H9 (cell line): ENCODE measurements at regions not wholly inside any gene's neighbourhood (a gene's known extent, or its start where the extent isn't known, plus 50 kb on each side); places are given as distances from the start of the nearest gene placed in this dataset.

Source experiments
- DNase-seq: peaks from one replicate; pipeline ENCODE4 v3.0.0-alpha.2; 2017
- H2AFZ ChIP-seq: one replicate; pipeline ENCODE4 v1.6.1; 2013; ENCODE audit warnings: mild to moderate bottlenecking, low read length, control low read depth, moderate library complexity
- H2AK5ac ChIP-seq: 2 replicates; pipeline ENCODE4 v1.6.1; 2013; ENCODE audit warnings: low read length, control low read depth, mixed read lengths; ENCODE audit not compliant: insufficient read length
- H2BK120ac ChIP-seq: one replicate; pipeline ENCODE4 v1.6.1; 2013; ENCODE audit warnings: low read depth, mild to moderate bottlenecking, low read length, control low read depth, inconsistent platforms; ENCODE audit not compliant: poor library complexity, severe bottlenecking
- H2BK12ac ChIP-seq: 2 replicates; pipeline ENCODE4 v1.6.1; 2013; ENCODE audit warnings: low read length, control low read depth, mixed read lengths, low read depth; ENCODE audit not compliant: insufficient read length
- H2BK15ac ChIP-seq: 2 replicates; pipeline ENCODE4 v1.6.1; 2013; ENCODE audit warnings: low read depth, low read length, control low read depth
- H2BK20ac ChIP-seq: one replicate; pipeline ENCODE4 v1.6.1; 2013; ENCODE audit warnings: low read depth, mild to moderate bottlenecking, low read length, control low read depth, inconsistent platforms; ENCODE audit not compliant: poor library complexity, severe bottlenecking
- H2BK5ac ChIP-seq: 2 replicates; pipeline ENCODE4 v1.6.1; 2013; ENCODE audit warnings: low read length, control low read depth, mixed read lengths; ENCODE audit not compliant: insufficient read length
- H3K14ac ChIP-seq: 2 replicates; pipeline ENCODE4 v1.6.1; 2013; ENCODE audit warnings: low read length, control low read depth; ENCODE audit not compliant: insufficient read depth
- H3K18ac ChIP-seq: 2 replicates; pipeline ENCODE4 v1.6.1; 2013; ENCODE audit warnings: low read depth, mild to moderate bottlenecking, mixed read lengths, low read length, control low read depth; ENCODE audit not compliant: insufficient read length
- H3K23ac ChIP-seq: 2 replicates; pipeline ENCODE4 v1.6.1; 2013; ENCODE audit warnings: low read length, control low read depth, mixed read lengths, low read depth; ENCODE audit not compliant: insufficient read length
- H3K23me2 ChIP-seq: 2 replicates; pipeline ENCODE4 v1.6.1; 2013; ENCODE audit warnings: low read depth, mild to moderate bottlenecking, mixed read lengths, low read length, control low read depth; ENCODE audit not compliant: insufficient read length, poor library complexity, severe bottlenecking
- H3K27ac ChIP-seq: 2 replicates; pipeline ENCODE4 v1.5.1; 2013; ENCODE audit warnings: low read length, control low read depth, mixed read lengths, low read depth; ENCODE audit not compliant: insufficient read length
- H3K27me3 ChIP-seq: 2 replicates; pipeline ENCODE4 v1.6.1; 2013; ENCODE audit warnings: low read length, control low read depth, inconsistent platforms; ENCODE audit not compliant: insufficient read depth
- H3K4ac ChIP-seq: 2 replicates; pipeline ENCODE4 v1.6.1; 2013; ENCODE audit warnings: low read depth, mild to moderate bottlenecking, control low read depth, inconsistent platforms, low read length, moderate library complexity
- H3K4me1 ChIP-seq: 2 replicates; pipeline ENCODE4 v1.6.1; 2013; ENCODE audit warnings: low read length, control low read depth, inconsistent platforms; ENCODE audit not compliant: insufficient read depth
- H3K4me2 ChIP-seq: 2 replicates; pipeline ENCODE4 v1.6.1; 2013; ENCODE audit warnings: low read length, control low read depth, mixed read lengths; ENCODE audit not compliant: insufficient read length, insufficient read depth
- H3K56ac ChIP-seq: 2 replicates; pipeline ENCODE4 v1.6.1; 2013; ENCODE audit warnings: low read depth, mild to moderate bottlenecking, mixed read lengths, low read length, control low read depth; ENCODE audit not compliant: insufficient read length
- H3K79me1 ChIP-seq: 2 replicates; pipeline ENCODE4 v1.6.1; 2013; ENCODE audit warnings: low read depth, mild to moderate bottlenecking, moderate library complexity, low read length, control low read depth, inconsistent platforms; ENCODE audit not compliant: insufficient read depth, poor library complexity, severe bottlenecking
- H3K79me2 ChIP-seq: 2 replicates; pipeline ENCODE4 v1.6.1; 2013; ENCODE audit warnings: low read length, control low read depth, inconsistent platforms; ENCODE audit not compliant: insufficient read depth
- H3K9ac ChIP-seq: 2 replicates; pipeline ENCODE4 v1.6.1; 2013; ENCODE audit warnings: low read length, control low read depth, mixed read lengths; ENCODE audit not compliant: insufficient read length; ENCODE audit errors: extremely low read depth
- H3K9me3 ChIP-seq: one replicate; pipeline ENCODE4 v1.6.1; 2013; ENCODE audit warnings: low read depth, low read length, inconsistent platforms; ENCODE audit not compliant: control insufficient read depth
- H3T11ph ChIP-seq: one replicate; pipeline ENCODE4 v1.6.1; 2013; ENCODE audit warnings: mild to moderate bottlenecking, low read length, control low read depth, inconsistent platforms
- H4K20me1 ChIP-seq: one replicate; pipeline ENCODE4 v1.6.1; 2013; ENCODE audit not compliant: control insufficient read depth, insufficient read length, insufficient read depth
- H4K5ac ChIP-seq: 2 replicates; pipeline ENCODE4 v1.6.1; 2013; ENCODE audit warnings: low read depth, mild to moderate bottlenecking, mixed read lengths, low read length, control low read depth; ENCODE audit not compliant: insufficient read length
- H4K8ac ChIP-seq: replicated peaks from 2 replicates; pipeline ENCODE4 v1.6.1; 2013; ENCODE audit warnings: low read length, control low read depth, mixed read lengths, low read depth; ENCODE audit not compliant: insufficient read length
- H4K91ac ChIP-seq: 2 replicates; pipeline ENCODE4 v1.6.1; 2013; ENCODE audit warnings: low read depth, mild to moderate bottlenecking, moderate library complexity, mixed read lengths, low read length, control low read depth; ENCODE audit not compliant: insufficient read length
- H3K27ac Mint-ChIP-seq, 3 experiments: 2 replicates in 2 of 3; 3 replicates in 1 of 3; pipeline ENCODE4 v1.8.0; 2020 to 2021; ENCODE audit warnings: mixed read lengths in 3 of 3, mild to moderate bottlenecking in 1 of 3, moderate library complexity in 1 of 3
- H3K27me3 Mint-ChIP-seq: 2 replicates; pipeline ENCODE4 v1.8.0; 2021; ENCODE audit warnings: low read depth, mild to moderate bottlenecking, moderate library complexity, mixed read lengths
- H3K36me3 Mint-ChIP-seq, 3 experiments: 2 replicates in 2 of 3; 3 replicates in 1 of 3; pipeline ENCODE4 v1.8.0; 2020 to 2021; ENCODE audit warnings: low read depth in 3 of 3, mixed read lengths in 3 of 3; ENCODE audit not compliant: insufficient read depth in 1 of 3
- H3K4me1 Mint-ChIP-seq, 2 experiments: 2 replicates each; pipeline ENCODE4 v1.8.0; 2020; ENCODE audit warnings: mixed read lengths in 2 of 2
- H3K4me3 Mint-ChIP-seq, 2 experiments: 2 replicates in 1 of 2; 3 replicates in 1 of 2; pipeline ENCODE4 v1.8.0; 2020 to 2021; ENCODE audit warnings: mild to moderate bottlenecking in 2 of 2, mixed read lengths in 2 of 2, moderate library complexity in 1 of 2
- H3K9me3 Mint-ChIP-seq, 2 experiments: 2 replicates in 1 of 2; 3 replicates in 1 of 2; pipeline ENCODE4 v1.8.0; 2020; ENCODE audit warnings: mild to moderate bottlenecking in 2 of 2, mixed read lengths in 2 of 2, moderate library complexity in 1 of 2
- WGBS: extraction: QIAGEN DNeasy Blood & Tissue Kit; methylation state at CpG from one replicate; pipeline ENCODE4 v1.1.7; 2013; ENCODE audit warnings: missing lambda C conversion rate, low lambda C conversion rate, mixed read lengths; ENCODE audit not compliant: insufficient read length; ENCODE audit errors: extremely low coverage; 5-methylcytosine and 5-hydroxymethylcytosine counted together
- TF ChIP-seq, protein P1 (sequence below): fragments of 200-600 bp; sonication (generic); conservative IDR thresholded peaks from 3 replicates; pipeline ENCODE4 v1.8.0; 2021; ENCODE audit warnings: antibody characterized with exemption, mild to moderate bottlenecking

DNA sequence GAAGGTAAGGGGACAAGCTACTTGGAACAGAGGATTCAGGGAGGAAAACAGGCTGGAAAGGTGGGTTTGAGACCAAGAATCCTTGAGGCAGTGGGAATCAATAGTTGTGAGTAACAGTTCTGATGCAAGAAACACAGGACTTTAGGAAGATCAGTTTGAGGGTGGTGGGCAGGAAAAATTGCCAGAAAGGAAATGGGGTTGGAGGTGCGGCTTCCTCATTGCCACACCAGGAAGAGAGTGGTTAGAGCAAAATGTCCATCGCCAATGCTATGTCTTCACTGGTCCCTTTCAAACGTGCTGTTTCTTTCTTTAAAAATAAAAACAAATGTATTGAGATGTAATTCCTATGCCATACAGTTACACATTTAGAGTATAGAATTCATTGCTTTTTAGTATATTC is 57.1 kb upstream of the NOCT start:
- H4K20me1 ChIP-seq = no peaks in the 10 kb centered on the region
- no peak overlapping the region for H3K14ac ChIP-seq
- no peak overlapping the region for H4K8ac ChIP-seq
- no peak overlapping the region for H2BK120ac ChIP-seq
- no peak overlapping the region for H3K4me2 ChIP-seq
- H3K27me3 Mint-ChIP-seq = no peaks in the 10 kb centered on the region
- H2AFZ ChIP-seq = no peak overlapping the region
- no peak overlapping the region for H4K91ac ChIP-seq
- no peak overlapping the region for H3K9ac ChIP-seq
- no peak overlapping the region for H3K23ac ChIP-seq
- no peak overlapping the region for H3K27ac Mint-ChIP-seq
- H3K23me2 ChIP-seq = no peaks in the 10 kb centered on the region
- TF ChIP-seq, protein P1, sequence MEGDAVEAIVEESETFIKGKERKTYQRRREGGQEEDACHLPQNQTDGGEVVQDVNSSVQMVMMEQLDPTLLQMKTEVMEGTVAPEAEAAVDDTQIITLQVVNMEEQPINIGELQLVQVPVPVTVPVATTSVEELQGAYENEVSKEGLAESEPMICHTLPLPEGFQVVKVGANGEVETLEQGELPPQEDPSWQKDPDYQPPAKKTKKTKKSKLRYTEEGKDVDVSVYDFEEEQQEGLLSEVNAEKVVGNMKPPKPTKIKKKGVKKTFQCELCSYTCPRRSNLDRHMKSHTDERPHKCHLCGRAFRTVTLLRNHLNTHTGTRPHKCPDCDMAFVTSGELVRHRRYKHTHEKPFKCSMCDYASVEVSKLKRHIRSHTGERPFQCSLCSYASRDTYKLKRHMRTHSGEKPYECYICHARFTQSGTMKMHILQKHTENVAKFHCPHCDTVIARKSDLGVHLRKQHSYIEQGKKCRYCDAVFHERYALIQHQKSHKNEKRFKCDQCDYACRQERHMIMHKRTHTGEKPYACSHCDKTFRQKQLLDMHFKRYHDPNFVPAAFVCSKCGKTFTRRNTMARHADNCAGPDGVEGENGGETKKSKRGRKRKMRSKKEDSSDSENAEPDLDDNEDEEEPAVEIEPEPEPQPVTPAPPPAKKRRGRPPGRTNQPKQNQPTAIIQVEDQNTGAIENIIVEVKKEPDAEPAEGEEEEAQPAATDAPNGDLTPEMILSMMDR = no peak
- no peaks in the 10 kb centered on the region for H3K79me2 ChIP-seq
- H3T11ph ChIP-seq = no peak overlapping the region
- H2AK5ac ChIP-seq = no peak overlapping the region
- no peak overlapping the region for H3K4me3 Mint-ChIP-seq
- no peak overlapping the region for H2BK20ac ChIP-seq
- H3K9me3 Mint-ChIP-seq = no peaks in the 10 kb centered on the region
- no peaks in the 10 kb centered on the region for H3K9me3 ChIP-seq
- H2BK5ac ChIP-seq = no peak overlapping the region
- whole genome bisulfite sequencing = no CpG with 5 or more reads among the region's 3 CpGs
- H3K4me1 Mint-ChIP-seq = peaks cover 5 to 9% of the 10 kb centered on the region in 2 experiments
- H3K79me1 ChIP-seq = no peaks in the 10 kb centered on the region
- H3K4ac ChIP-seq = no peak overlapping the region
- no peak overlapping the region for H3K56ac ChIP-seq
- no peak overlapping the region for H3K27ac ChIP-seq
- DNase-seq = no peak
- no peaks in the 10 kb centered on the region for H3K36me3 Mint-ChIP-seq
- H3K18ac ChIP-seq = no peak overlapping the region
- H3K4me1 ChIP-seq = peaks cover 3% of the 10 kb centered on the region; the same call in 1 of the 2 replicates
- no peaks in the 10 kb centered on the region; the same call in 1 of the 2 replicates for H3K27me3 ChIP-seq
- H2BK15ac ChIP-seq = no peak overlapping the region
- no peak overlapping the region for H4K5ac ChIP-seq
- H2BK12ac ChIP-seq = no peak overlapping the region
